GM18951 (cell line): ENCODE measurements at regions not wholly inside any gene's neighbourhood (a gene's known extent, or its start where the extent isn't known, plus 50 kb on each side); places are given as distances from the start of the nearest gene placed in this dataset.

ENCODE experiments used
- POLR2A ChIP-seq: IDR thresholded peaks from 4 replicates; pipeline ENCODE4 v1.6.1; 2011; ENCODE audit warnings: mild to moderate bottlenecking; ENCODE audit not compliant: insufficient read length, insufficient read depth; ENCODE audit errors: extremely low read depth
- in situ Hi-C: fragments of 300-500 bp; cut with MboI; formaldehyde crosslinking; loops from one replicate; pipeline ENCODE4 v1.12.0; 2022; ENCODE audit warnings: low sequenced_read_pairs, mixed read lengths, inconsistent platforms; ENCODE audit not compliant: unreplicated experiment

GRCh38 chr12:115421350-115421749, 737.4 kb upstream of the TBX3 start:
- TF ChIP-seq POLR2A, result no peak
- in situ Hi-C loops, result no loop called here

- in situ Hi-C loops, result no loop called here
- TF ChIP-seq POLR2A, result no peak
These were observed 735.2 kb upstream of the TBX3 start for GRCh38 chr12:115419145-115419646.

DNA sequence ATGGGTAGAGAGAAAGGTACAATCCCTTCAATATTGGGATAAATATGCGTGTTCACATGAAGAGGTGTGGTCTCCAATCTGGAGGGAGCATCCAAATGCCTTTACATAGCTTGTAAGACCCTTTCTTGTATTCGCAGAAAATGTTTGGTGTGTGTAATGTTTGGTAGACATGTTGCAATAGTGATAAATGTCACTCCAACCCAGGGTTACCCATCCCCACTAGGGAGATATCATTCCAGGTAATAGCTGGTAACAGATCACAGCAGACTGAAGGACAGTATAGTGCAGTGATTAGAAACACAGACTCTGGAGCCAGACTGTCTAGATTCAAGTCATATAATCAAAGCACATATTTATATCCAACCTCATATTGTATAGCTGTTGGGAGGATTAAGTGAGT, 733.6 kb upstream of the TBX3 start:
- in situ Hi-C loops, result no loop called here
- TF ChIP-seq POLR2A, result no peak

GRCh38 chr12:115416869-115417268, 732.9 kb upstream of the TBX3 start:
- in situ Hi-C loops, result no loop called here
- TF ChIP-seq POLR2A, result no peak

DNA sequence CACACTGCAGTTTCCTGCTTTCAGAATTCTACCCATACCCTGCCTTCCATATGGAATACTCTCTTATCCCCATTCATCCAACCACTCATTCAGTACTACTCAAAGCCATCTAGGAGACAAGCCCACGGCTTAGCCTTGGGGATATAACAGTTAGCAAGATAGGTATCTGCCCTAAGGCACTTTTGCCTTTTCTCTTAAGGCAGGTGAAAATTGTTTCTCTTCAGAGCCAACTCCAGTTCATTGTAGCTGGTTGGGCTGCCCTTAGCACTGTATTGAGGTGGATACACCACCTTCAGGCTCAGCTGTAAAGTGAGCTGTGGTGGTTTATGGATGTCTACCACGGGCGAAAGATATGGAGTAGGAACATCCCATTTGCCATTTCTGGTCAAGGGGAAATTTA, 729.7 kb upstream of the TBX3 start:
- no peak for TF ChIP-seq POLR2A
- in situ Hi-C loops, result no loop called here

DNA sequence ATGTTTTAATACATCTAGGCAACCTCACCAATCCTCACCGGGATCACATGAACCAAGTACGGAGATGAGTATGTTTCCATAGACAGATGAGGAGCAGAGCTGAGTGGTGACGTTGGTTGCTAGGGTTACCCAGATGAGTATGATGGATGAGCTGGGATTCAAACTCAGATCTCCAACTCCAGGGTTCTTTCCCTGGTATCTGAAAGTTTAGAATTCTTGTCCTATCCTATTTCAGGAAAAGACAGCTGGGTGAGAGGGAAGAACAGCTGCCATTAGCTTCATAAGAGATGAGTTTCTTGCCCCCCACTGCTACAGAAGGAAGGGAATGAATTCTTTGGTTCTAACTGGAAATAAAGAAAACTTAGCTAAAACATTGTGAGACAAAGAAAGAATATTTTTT, 728.9 kb upstream of the TBX3 start:
- in situ Hi-C loops, result no loop called here
- TF ChIP-seq POLR2A, result no peak

DNA sequence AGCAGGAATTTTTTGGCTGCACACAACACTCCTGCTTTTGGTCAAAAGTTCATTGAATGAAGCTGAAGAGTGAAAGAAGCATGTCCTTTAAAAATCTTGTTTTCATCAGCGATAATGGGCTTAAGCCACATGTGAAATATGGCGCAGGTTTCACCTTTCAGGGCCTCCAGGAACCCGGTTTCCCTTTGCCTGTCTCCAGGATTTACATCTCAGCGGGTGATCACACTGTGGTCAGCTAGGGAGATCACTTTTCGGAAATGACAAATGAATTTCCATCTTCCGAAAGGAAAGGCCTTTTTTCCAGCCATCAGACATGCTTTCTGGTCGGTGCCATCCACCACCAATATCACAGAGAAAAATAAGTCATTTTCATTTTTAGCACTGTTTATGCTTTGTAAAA, 727.1 kb upstream of the TBX3 start:
- in situ Hi-C loops, result no loop called here
- TF ChIP-seq POLR2A, result no peak

DNA sequence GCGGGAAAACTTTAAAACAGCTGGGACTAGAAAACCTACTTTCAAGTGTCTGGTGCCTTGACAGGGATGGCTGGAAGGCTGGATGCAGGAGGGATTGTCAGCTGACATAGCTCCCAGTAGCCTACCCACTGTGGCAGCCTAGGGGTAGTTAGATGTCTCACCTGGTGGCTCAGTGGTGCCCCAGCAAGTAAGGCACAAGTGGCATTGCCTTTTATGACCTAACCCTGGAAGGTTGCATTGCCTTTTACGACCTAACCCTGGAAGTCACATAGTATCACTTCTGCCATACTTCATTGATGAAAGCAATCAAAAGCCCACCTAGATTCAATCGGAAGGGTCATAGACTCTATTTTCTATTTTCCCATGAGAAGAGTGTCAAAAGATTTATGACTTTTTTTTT, 724.7 kb upstream of the TBX3 start:
- TF ChIP-seq POLR2A, result no peak
- in situ Hi-C loops, result no loop called here

DNA sequence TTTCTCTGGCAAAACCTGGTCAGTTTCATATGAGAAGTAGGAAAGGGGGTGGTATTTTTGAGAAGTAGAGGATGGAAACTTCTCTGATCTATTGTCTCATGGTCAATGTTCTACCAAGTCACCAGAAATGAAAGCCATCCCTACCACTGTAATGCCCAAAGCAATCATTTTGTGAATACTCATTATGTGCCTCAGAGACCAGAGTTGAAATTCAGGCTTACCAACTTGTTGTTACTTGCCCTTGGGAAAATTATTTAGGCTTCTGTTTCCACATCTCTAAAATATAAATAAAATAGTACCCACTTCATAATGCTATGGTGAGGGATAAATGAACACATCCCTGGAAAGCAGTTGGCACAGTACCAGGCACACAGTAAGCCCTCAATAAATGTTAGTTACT, 723.7 kb upstream of the TBX3 start:
- in situ Hi-C loops, result no loop called here
- no peak for TF ChIP-seq POLR2A

DNA sequence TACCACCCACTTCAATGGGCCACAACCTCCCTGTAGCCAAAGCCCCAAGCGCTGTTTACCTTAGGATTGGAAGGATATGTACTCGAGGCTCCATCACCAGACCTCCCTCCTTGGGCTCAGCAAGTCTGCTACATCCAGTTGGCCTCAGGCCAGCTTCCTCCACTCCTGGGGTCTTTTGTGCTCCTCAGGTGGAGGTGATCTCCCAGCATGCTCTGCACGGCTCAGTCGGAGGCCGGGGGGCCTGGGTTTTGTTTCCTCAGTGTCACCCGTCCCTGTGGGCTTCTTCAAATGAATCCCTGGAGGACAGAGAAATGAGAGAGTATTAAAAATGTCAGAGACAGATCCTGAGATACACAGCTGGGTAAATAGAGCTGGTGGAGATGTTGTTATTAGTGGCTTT, 723.1 kb upstream of the TBX3 start:
- in situ Hi-C loops, result no loop called here
- TF ChIP-seq POLR2A, result no peak

- in situ Hi-C loops, result no loop called here
- TF ChIP-seq POLR2A, result no peak
These were observed 721.5 kb upstream of the TBX3 start for GRCh38 chr12:115405471-115405860.

GRCh38 chr12:115404761-115405470, 720.9 kb upstream of the TBX3 start:
- TF ChIP-seq POLR2A, result no peak
- in situ Hi-C loops, result no loop called here

DNA sequence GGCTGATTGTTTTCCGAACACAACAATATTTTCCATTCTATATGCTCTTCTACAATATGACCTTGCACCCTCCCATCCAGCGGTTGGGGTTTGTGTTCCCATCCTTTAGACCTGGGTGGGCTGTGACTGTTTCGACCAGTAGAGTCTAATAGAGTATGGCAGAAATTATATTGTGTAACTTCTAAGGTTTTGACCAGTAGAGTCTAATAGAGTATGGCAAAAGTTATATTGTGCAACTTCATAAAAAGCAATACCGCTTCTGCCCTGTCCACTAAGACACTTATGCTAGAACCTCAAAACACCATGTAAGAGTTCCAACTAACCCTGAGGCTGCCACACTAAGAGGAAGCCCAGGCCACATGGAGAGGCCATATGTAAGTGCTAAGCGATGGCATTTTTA, 719.7 kb upstream of the TBX3 start:
- TF ChIP-seq POLR2A, result no peak
- in situ Hi-C loops, result no loop called here

- in situ Hi-C loops, result no loop called here
- no peak for TF ChIP-seq POLR2A
These were observed 719.3 kb upstream of the TBX3 start for GRCh38 chr12:115403253-115403652.

DNA sequence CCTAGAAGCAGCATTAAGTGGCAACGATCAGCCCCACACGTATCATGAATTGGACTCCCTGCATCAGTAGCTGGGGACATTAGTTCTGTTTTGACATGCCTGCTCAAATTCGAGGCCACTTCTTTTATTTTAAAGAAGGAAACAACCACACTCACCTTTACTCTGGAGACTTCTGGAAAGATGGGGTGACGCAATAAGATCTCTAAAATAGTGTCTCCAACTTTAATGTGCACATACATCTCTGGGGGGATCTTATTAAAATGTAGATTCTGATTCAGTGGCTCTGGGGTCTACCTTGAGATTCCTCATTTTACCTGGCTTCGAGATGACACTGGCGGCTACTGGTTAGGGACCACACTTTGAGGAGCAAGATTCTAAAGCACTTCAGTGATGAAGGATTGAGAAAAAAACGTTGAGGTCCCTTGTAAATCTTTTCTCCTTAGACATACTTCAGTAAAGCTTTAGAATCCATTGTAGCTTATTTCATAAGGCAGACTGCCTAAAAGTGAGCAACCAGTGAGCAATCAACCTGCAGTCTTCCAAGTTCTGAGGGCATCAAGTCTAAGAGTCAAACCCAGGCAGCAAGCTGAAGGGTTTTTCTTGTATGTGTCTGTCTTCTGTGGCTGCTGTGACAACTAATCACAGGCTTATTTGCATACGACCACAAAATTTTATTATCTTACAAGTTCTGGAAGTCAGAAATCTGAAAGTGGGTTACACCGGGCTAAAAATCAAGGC, 718.6 kb upstream of the TBX3 start:
- no peak for TF ChIP-seq POLR2A
- in situ Hi-C loops, result no loop called here

- in situ Hi-C loops, result no loop called here
- TF ChIP-seq POLR2A, result no peak
These were observed 717.8 kb upstream of the TBX3 start for GRCh38 chr12:115401761-115402160.
